Lung (tissue), 11 donors: ENCODE measurements at regions not wholly inside any gene's neighbourhood (a gene's known extent, or its start where the extent isn't known, plus 50 kb on each side); places are given as distances from the start of the nearest gene placed in this dataset.

Experiments used
- ATAC-seq: fragments of 200-7000 bp; cut with Tn5 transposase; one replicate; pipeline ENCODE4 v1.9.1; 2020; ENCODE audit warnings: moderate number of reproducible peaks; ENCODE audit not compliant: insufficient read depth, low FRiP score
- DNase-seq, 3 donors: peaks; one replicate each; pipeline ENCODE4 v3.0.0-alpha.2; 2013 to 2017
- H3K27ac ChIP-seq, 2 donors: one replicate each; pipeline ENCODE4 v1.5.1; 2013; ENCODE audit warnings: mild to moderate bottlenecking in 2 of 2, moderate library complexity in 2 of 2, control low read depth in 1 of 2, inconsistent platforms in 1 of 2, low read depth in 1 of 2, low read length in 1 of 2
- H3K27me3 ChIP-seq, 3 donors: one replicate each; pipeline ENCODE4 v1.5.1; 2013; ENCODE audit warnings: low read length in 2 of 3; ENCODE audit not compliant: control insufficient read depth in 3 of 3, insufficient read depth in 3 of 3
- H3K36me3 ChIP-seq, 4 donors: one replicate each; pipeline ENCODE4 v1.5.1; 2013; ENCODE audit warnings: low read length in 4 of 4, mild to moderate bottlenecking in 1 of 4, moderate library complexity in 1 of 4; ENCODE audit not compliant: control insufficient read depth in 4 of 4, insufficient read depth in 4 of 4
- H3K4me1 ChIP-seq, 5 donors: one replicate each; pipeline ENCODE4 v1.5.1; 2013; ENCODE audit warnings: low read length in 5 of 5, mild to moderate bottlenecking in 2 of 5, moderate library complexity in 1 of 5; ENCODE audit not compliant: control insufficient read depth in 5 of 5, insufficient read depth in 5 of 5
- H3K4me3 ChIP-seq: one replicate; pipeline ENCODE4 v1.5.1; 2013; ENCODE audit warnings: mild to moderate bottlenecking, control low read depth, moderate library complexity
- H3K9ac ChIP-seq, 2 donors: one replicate each; pipeline ENCODE4 v1.5.1; 2013; ENCODE audit warnings: low read length in 2 of 2, control low read depth in 1 of 2; ENCODE audit not compliant: insufficient read depth in 1 of 2
- H3K9me3 ChIP-seq, 4 donors: one replicate each; pipeline ENCODE4 v1.5.1; 2013; ENCODE audit warnings: low read length in 3 of 4, mild to moderate bottlenecking in 1 of 4, moderate library complexity in 1 of 4; ENCODE audit not compliant: control insufficient read depth in 4 of 4, insufficient read depth in 3 of 4
- CTCF ChIP-seq: IDR thresholded peaks from 2 replicates; pipeline ENCODE4 v1.5.1; 2012; ENCODE audit warnings: mild to moderate bottlenecking; ENCODE audit errors: control extremely low read depth, extremely low read depth
- WGBS, 2 donors: extraction: QIAGEN DNeasy Blood & Tissue Kit; methylation state at CpG; one replicate each; pipeline ENCODE4 v1.1.7; 2013; 5-methylcytosine and 5-hydroxymethylcytosine counted together
- donor health status: control.
- donor health status: control.
- donor health status: Bipolar disorder and iron deficiency.
- donor health status: healthy.
- donor health status: DM: yes; HTN: yes; CAD: no.

- TF ChIP-seq CTCF = no peak
- H3K4me1 ChIP-seq = no peaks in the 10 kb centered on the region
- no peak overlapping the region for H3K4me3 ChIP-seq
- peaks cover 0 to 2% (median 0%) of the 10 kb centered on the region in 4 donors for H3K9me3 ChIP-seq
- DNase-seq (no peak), ATAC-seq (no peak)
- no peaks in the 10 kb centered on the region for H3K36me3 ChIP-seq
- no peak overlapping the region for H3K27ac ChIP-seq
- 62 to 79% methylated on average over 1 of the region's 1 CpG for WGBS, 2 donors
- H3K9ac ChIP-seq = no peak overlapping the region
- no peaks in the 10 kb centered on the region for H3K27me3 ChIP-seq
These were observed 490.8 kb upstream of the PIK3C3 start for GRCh38 chr18:41464278-41464677.

DNA sequence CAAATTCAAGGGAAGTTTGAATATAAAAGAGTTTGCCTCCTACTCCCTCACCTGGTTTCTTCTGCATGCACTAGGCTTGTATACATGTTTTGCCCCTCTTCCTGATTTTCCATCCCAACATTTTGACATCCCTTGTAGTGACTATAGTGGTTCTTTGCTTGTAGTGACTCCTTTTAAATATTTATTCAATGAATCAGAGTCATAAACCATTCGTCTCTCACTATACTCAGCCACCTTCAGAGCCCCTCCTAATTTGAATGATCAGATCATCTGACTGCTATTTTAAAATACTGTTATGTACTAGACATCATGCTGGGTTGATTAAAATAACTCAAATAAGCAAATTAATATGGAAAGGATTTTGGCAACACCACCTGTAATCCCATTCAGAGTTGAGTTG lies 492.1 kb upstream of the PIK3C3 start:
- DNase-seq (no peak), ATAC-seq (no peak)
- Histone ChIP-seq H3K9ac (no peak overlapping the region), H3K36me3 (no peaks in the 10 kb centered on the region), H3K27me3 (no peaks in the 10 kb centered on the region), H3K4me3 (no peak overlapping the region), H3K4me1 (no peaks in the 10 kb centered on the region), H3K27ac (no peak overlapping the region), H3K9me3 (peaks cover 0 to 2% (median 0%) of the 10 kb centered on the region in 4 donors)
- TF ChIP-seq CTCF = no peak
- 35 to 65% methylated on average over 1 of the region's 1 CpG for WGBS, 2 donors

- 43 to 74% methylated on average over 2 of the region's 2 CpGs for WGBS, 2 donors
- Histone ChIP-seq H3K36me3 (no peaks in the 10 kb centered on the region), H3K4me3 (no peak overlapping the region), H3K27ac (no peak overlapping the region), H3K27me3 (no peaks in the 10 kb centered on the region), H3K9ac (no peak overlapping the region), H3K4me1 (no peaks in the 10 kb centered on the region), H3K9me3 (peaks cover 0 to 2% (median 0%) of the 10 kb centered on the region in 4 donors)
- DNase-seq = peak in 1 of 3 donors; percentile 2
- TF ChIP-seq CTCF = no peak
- no peak for ATAC-seq
These were observed 493.9 kb upstream of the PIK3C3 start for GRCh38 chr18:41461114-41461513.

GRCh38 chr18:41459656-41460055 lies 495.4 kb upstream of the PIK3C3 start:
- Histone ChIP-seq H3K9me3 (peaks cover 0 to 1% (median 0%) of the 10 kb centered on the region in 4 donors), H3K27me3 (no peaks in the 10 kb centered on the region), H3K27ac (no peak overlapping the region), H3K36me3 (no peaks in the 10 kb centered on the region), H3K4me3 (no peak overlapping the region), H3K4me1 (no peaks in the 10 kb centered on the region), H3K9ac (no peak overlapping the region)
- no peak for TF ChIP-seq CTCF
- no peak for ATAC-seq
- WGBS, 2 donors = 93 to 94% methylated on average over 2 of the region's 2 CpGs
- DNase-seq = peak in 1 of 3 donors; percentile 6
